ENCODE measurements at regions not wholly inside any gene's neighbourhood (a gene's known extent, or its start where the extent isn't known, plus 50 kb on each side); places are given as distances from the start of the nearest gene placed in this dataset.

GRCh38 chr21:15199414-15200383 is 134.9 kb upstream of the NRIP1 start:
- TF ChIP-seq CTCF (IDR thresholded peaks at IDR 0.05) (no peak), POLR2AphosphoS5 (IDR thresholded peaks at IDR 0.05; ENCODE audit: low read depth, low read length) (no peak)

All from Panc1 (cell line).